IMR-90 (cell line): ENCODE measurements at regions not wholly inside any gene's neighbourhood (a gene's known extent, or its start where the extent isn't known, plus 50 kb on each side); places are given as distances from the start of the nearest gene placed in this dataset.

Source experiments
- ATAC-seq: fragments of 200-7000 bp; cut with Tn5 transposase; 2 replicates; pipeline ENCODE4 v1.9.1; 2020; ENCODE audit warnings: low read depth, mild to moderate bottlenecking, moderate library complexity
- BruUV-seq: library from RNA; stranded (reverse); fragments of 400-500 nt; replicated peaks from 2 replicates; lab custom pipeline; 2021; lab: Mats Ljungman, UMichigan
- CTCF ChIA-PET: fragments of 300-600 bp; formaldehyde crosslinking; extraction: SDS; loops from one replicate; lab custom pipeline; 2021; ENCODE audit warnings: antibody characterized with exemption; lab: Yijun Ruan, JAX
- POLR2A ChIA-PET: fragments of 300-600 bp; sonication (Branson Sonifier 250); formaldehyde crosslinking; loops from one replicate; lab custom pipeline; 2022; ENCODE audit warnings: antibody characterized with exemption; ENCODE audit not compliant: unreplicated experiment; lab: Charles Lee
- DNase-seq: peaks from one replicate; pipeline ENCODE4 v3.0.0; 2013
- H2AFZ ChIP-seq: replicated peaks from 2 replicates; pipeline ENCODE3; 2013; ENCODE audit warnings: low read length, mild to moderate bottlenecking; ENCODE audit not compliant: poor library complexity
- H2AK5ac ChIP-seq: 2 replicates; pipeline ENCODE4 v1.6.1; 2013; ENCODE audit warnings: low read depth, low read length, inconsistent platforms
- H2AK9ac ChIP-seq: replicated peaks from 2 replicates; pipeline ENCODE3; 2013; ENCODE audit warnings: mild to moderate bottlenecking, low read depth, low read length, moderate library complexity; ENCODE audit not compliant: poor library complexity
- H2BK120ac ChIP-seq: 2 replicates; pipeline ENCODE4 v1.6.1; 2013; ENCODE audit warnings: low read depth, low read length, inconsistent platforms
- H2BK15ac ChIP-seq: 3 replicates; pipeline ENCODE4 v1.6.1; 2013; ENCODE audit warnings: low read depth, low read length, inconsistent platforms
- H2BK20ac ChIP-seq: 2 replicates; pipeline ENCODE4 v1.6.1; 2013; ENCODE audit warnings: low read depth, mild to moderate bottlenecking, inconsistent platforms, low read length, moderate library complexity
- H2BK5ac ChIP-seq: 2 replicates; pipeline ENCODE4 v1.6.1; 2013; ENCODE audit warnings: mild to moderate bottlenecking, low read depth, low read length, inconsistent platforms; ENCODE audit not compliant: poor library complexity, severe bottlenecking
- H3K14ac ChIP-seq: replicated peaks from 2 replicates; pipeline ENCODE4 v1.6.1; 2013; ENCODE audit warnings: low read depth, low read length, inconsistent platforms
- H3K18ac ChIP-seq: 2 replicates; pipeline ENCODE4 v1.6.1; 2013; ENCODE audit warnings: low read depth, low read length, control low read depth
- H3K23ac ChIP-seq: 2 replicates; pipeline ENCODE4 v1.6.1; 2013; ENCODE audit warnings: low read depth, low read length, inconsistent platforms
- H3K27ac ChIP-seq: 2 replicates; pipeline ENCODE4 v1.5.1; 2013; ENCODE audit warnings: mild to moderate bottlenecking, control low read depth, low read length; ENCODE audit not compliant: insufficient read depth
- H3K27me3 ChIP-seq: 2 replicates; pipeline ENCODE4 v1.6.1; 2013; ENCODE audit warnings: low read length; ENCODE audit not compliant: control insufficient read depth, insufficient read depth
- H3K36me3 ChIP-seq: 2 replicates; pipeline ENCODE4 v1.6.1; 2013; ENCODE audit warnings: low read length, mixed read lengths; ENCODE audit not compliant: control insufficient read depth, insufficient read depth
- H3K4ac ChIP-seq: 2 replicates; pipeline ENCODE4 v1.6.1; 2013; ENCODE audit warnings: low read depth, low read length, inconsistent platforms
- H3K4me1 ChIP-seq: 2 replicates; pipeline ENCODE4 v1.6.1; 2013; ENCODE audit warnings: low read length, mixed read lengths; ENCODE audit not compliant: control insufficient read depth, insufficient read depth
- H3K4me2 ChIP-seq: 2 replicates; pipeline ENCODE4 v1.6.1; 2013; ENCODE audit warnings: low read depth, mild to moderate bottlenecking, control low read depth, low read length, moderate library complexity
- H3K4me3 ChIP-seq: 2 replicates; pipeline ENCODE4 v1.5.1; 2013; ENCODE audit warnings: low read depth, mild to moderate bottlenecking, control low read depth, low read length, moderate library complexity; ENCODE audit not compliant: insufficient read depth
- H3K56ac ChIP-seq: 2 replicates; pipeline ENCODE4 v1.6.1; 2013; ENCODE audit warnings: low read length, inconsistent platforms; ENCODE audit not compliant: insufficient read depth; ENCODE audit errors: extremely low read depth
- H3K79me1 ChIP-seq, 2 experiments: 2 replicates each; pipeline ENCODE4 v1.6.1; 2013; ENCODE audit warnings: low read length in 2 of 2, inconsistent platforms in 1 of 2, low read depth in 1 of 2
- H3K9ac ChIP-seq: 2 replicates; pipeline ENCODE4 v1.6.1; 2013; ENCODE audit warnings: low read depth, low read length, control low read depth
- H3K9me1 ChIP-seq: 2 replicates; pipeline ENCODE4 v1.6.1; 2013; ENCODE audit warnings: low read length, inconsistent platforms; ENCODE audit not compliant: insufficient read depth
- H3K9me3 ChIP-seq: 2 replicates; pipeline ENCODE4 v1.6.1; 2013; ENCODE audit warnings: low read length; ENCODE audit not compliant: control insufficient read depth, insufficient read depth
- H4K20me1 ChIP-seq: 2 replicates; pipeline ENCODE4 v1.6.1; 2013; ENCODE audit warnings: low read length, inconsistent platforms; ENCODE audit not compliant: insufficient read depth
- H4K5ac ChIP-seq: 2 replicates; pipeline ENCODE4 v1.6.1; 2013; ENCODE audit warnings: mild to moderate bottlenecking, low read depth, low read length, control low read depth
- H4K8ac ChIP-seq, 2 experiments: 2 replicates each; pipeline ENCODE4 v1.6.1; 2013; ENCODE audit warnings: low read depth in 2 of 2, low read length in 2 of 2, control low read depth in 1 of 2, inconsistent platforms in 1 of 2
- H4K91ac ChIP-seq: 2 replicates; pipeline ENCODE4 v1.6.1; 2013; ENCODE audit warnings: low read depth, low read length, inconsistent platforms; ENCODE audit not compliant: insufficient read depth
- BHLHE40 ChIP-seq: fragments of 150-350 bp; IDR thresholded peaks from 2 replicates; pipeline ENCODE4 v1.6.1; 2016; ENCODE audit warnings: mild to moderate bottlenecking, low read depth, low read length
- CEBPB ChIP-seq: IDR thresholded peaks from 2 replicates; pipeline ENCODE4 v1.6.1; 2012; ENCODE audit warnings: low read depth, low read length, improper control_type of control experiment
- CHD1 ChIP-seq: IDR thresholded peaks from 2 replicates; pipeline ENCODE4 v1.6.1; 2012; ENCODE audit warnings: low read depth, low read length, improper control_type of control experiment
- FOS ChIP-seq: fragments of 150-350 bp; IDR thresholded peaks from 2 replicates; pipeline ENCODE4 v1.6.1; 2016; ENCODE audit warnings: low read depth, low read length
- MAFK ChIP-seq: IDR thresholded peaks from 2 replicates; pipeline ENCODE4 v1.6.1; 2012; ENCODE audit warnings: low read depth, low read length, improper control_type of control experiment
- MAZ ChIP-seq: IDR thresholded peaks from 2 replicates; pipeline ENCODE4 v1.6.1; 2012; ENCODE audit warnings: low read depth, mild to moderate bottlenecking, low read length, improper control_type of control experiment, moderate library complexity, borderline replicate concordance
- MXI1 ChIP-seq: IDR thresholded peaks from 2 replicates; pipeline ENCODE4 v1.6.1; 2012; ENCODE audit warnings: low read depth, mild to moderate bottlenecking, low read length, moderate library complexity, borderline replicate concordance
- NFE2L2 ChIP-seq: fragments of 150-350 bp; IDR thresholded peaks from 2 replicates; pipeline ENCODE4 v1.6.1; 2016; ENCODE audit warnings: low read depth, mild to moderate bottlenecking, low read length
- POLR2A ChIP-seq: IDR thresholded peaks from 2 replicates; pipeline ENCODE4 v1.6.1; 2012; ENCODE audit warnings: mild to moderate bottlenecking, low read depth, low read length
- RAD21 ChIP-seq: IDR thresholded peaks from 2 replicates; pipeline ENCODE4 v1.6.1; 2012; ENCODE audit warnings: low read length, improper control_type of control experiment
- RCOR1 ChIP-seq: IDR thresholded peaks from 2 replicates; pipeline ENCODE4 v1.6.1; 2012; ENCODE audit warnings: mild to moderate bottlenecking, low read length, improper control_type of control experiment; ENCODE audit not compliant: insufficient replicate concordance
- RFX5 ChIP-seq: IDR thresholded peaks from 2 replicates; pipeline ENCODE4 v1.8.0; 2012; ENCODE audit warnings: low read depth, mild to moderate bottlenecking, low read length, moderate library complexity
- SMC3 ChIP-seq: fragments of 150-350 bp; IDR thresholded peaks from 2 replicates; pipeline ENCODE4 v1.6.1; 2016; ENCODE audit warnings: low read depth, mild to moderate bottlenecking, antibody characterized with exemption, low read length, moderate library complexity
- WGBS, 2 experiments: methylation state at CpG; one replicate each; pipeline versions ENCODE4 v1.1.5 to v1.1.7; 2013; ENCODE audit warnings: missing lambda C conversion rate in 2 of 2; ENCODE audit not compliant: insufficient read length in 1 of 2; ENCODE audit errors: extremely low coverage in 2 of 2; 5-methylcytosine and 5-hydroxymethylcytosine counted together
- dilution Hi-C: fragments of 300-500 bp; cut with HindIII; formaldehyde crosslinking; loops from one replicate; pipeline ENCODE4 v1.14.3; 2018; ENCODE audit warnings: low sequenced_read_pairs; ENCODE audit not compliant: unreplicated experiment
- in situ Hi-C: fragments of 300-500 bp; cut with MboI; formaldehyde crosslinking; loops from 3 replicates; pipeline ENCODE4 v1.14.3; 2019; ENCODE audit warnings: low sequenced_read_pairs, inconsistent platforms, mixed read lengths
- intact Hi-C: fragments of 100-400 bp; cut with micrococcal nuclease; formaldehyde crosslinking; loops from 2 replicates; pipeline ENCODE4 v1.10.0; 2022
- TF ChIP-seq, protein P1 (sequence below): conservative IDR thresholded peaks from 2 replicates; pipeline ENCODE4 v1.5.1; 2012; ENCODE audit warnings: mild to moderate bottlenecking, low read depth, low read length, improper control_type of control experiment
- TF ChIP-seq, protein P2 (sequence below): fragments of 150-350 bp; IDR thresholded peaks from 2 replicates; pipeline ENCODE4 v1.6.1; 2016; ENCODE audit warnings: low read depth, mild to moderate bottlenecking, low read length, moderate library complexity, borderline replicate concordance
- TF ChIP-seq, protein P3 (sequence below): fragments of 150-350 bp; IDR thresholded peaks from 2 replicates; pipeline ENCODE4 v1.6.1; 2017; ENCODE audit warnings: mild to moderate bottlenecking, antibody characterized with exemption, low read length, low read depth

DNA sequence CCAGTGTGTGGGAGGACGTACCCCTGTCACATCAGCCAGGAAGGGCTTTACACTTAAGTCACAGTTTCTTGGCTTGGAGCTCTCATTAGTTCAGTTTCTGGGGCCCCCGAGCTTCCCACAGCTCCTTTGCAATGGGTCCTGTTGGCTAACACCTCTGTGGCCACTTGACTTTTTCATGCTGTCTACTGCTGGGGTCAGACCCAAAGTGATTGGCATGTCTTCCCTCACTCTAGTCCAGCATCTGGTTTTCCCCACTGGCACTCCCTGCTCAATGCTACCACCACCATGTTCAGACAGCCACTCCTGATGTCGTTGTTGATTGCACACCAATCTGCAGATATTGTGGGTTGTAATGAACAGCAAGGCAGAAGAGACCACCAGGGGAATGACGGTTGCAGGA, 379.0 kb downstream of the FOXO1 start:
- no peak overlapping the region for H3K14ac ChIP-seq
- no peak overlapping the region for H2BK120ac ChIP-seq
- no peak overlapping the region for H4K5ac ChIP-seq
- no peak overlapping the region for H2BK20ac ChIP-seq
- H2AK5ac ChIP-seq = no peak overlapping the region
- H3K27me3 ChIP-seq = no peaks in the 10 kb centered on the region
- no peak overlapping the region for H3K4me2 ChIP-seq
- ATAC-seq (no peak), DNase-seq (no peak)
- no peaks in the 10 kb centered on the region for H3K9me1 ChIP-seq
- no peak overlapping the region for H3K4ac ChIP-seq
- in situ Hi-C loops (no loop called here), intact Hi-C loops (no loop called here), dilution Hi-C loops (no loop called here)
- no peaks in the 10 kb centered on the region for H3K9me3 ChIP-seq
- H4K91ac ChIP-seq = no peak overlapping the region
- no peak overlapping the region for H3K27ac ChIP-seq
- no peak overlapping the region for H3K56ac ChIP-seq
- H3K79me1 ChIP-seq = no peaks in the 10 kb centered on the region
- no peaks in the 10 kb centered on the region for H4K20me1 ChIP-seq
- 33% methylated on average over 1 of the region's 4 CpGs; no CpG with 5 or more reads in 1 of the 2 experiments for WGBS, 2 experiments
- H2BK5ac ChIP-seq = no peak overlapping the region
- H4K8ac ChIP-seq = no peak overlapping the region
- H3K4me3 ChIP-seq = no peak overlapping the region
- TF ChIP-seq, protein P1, sequence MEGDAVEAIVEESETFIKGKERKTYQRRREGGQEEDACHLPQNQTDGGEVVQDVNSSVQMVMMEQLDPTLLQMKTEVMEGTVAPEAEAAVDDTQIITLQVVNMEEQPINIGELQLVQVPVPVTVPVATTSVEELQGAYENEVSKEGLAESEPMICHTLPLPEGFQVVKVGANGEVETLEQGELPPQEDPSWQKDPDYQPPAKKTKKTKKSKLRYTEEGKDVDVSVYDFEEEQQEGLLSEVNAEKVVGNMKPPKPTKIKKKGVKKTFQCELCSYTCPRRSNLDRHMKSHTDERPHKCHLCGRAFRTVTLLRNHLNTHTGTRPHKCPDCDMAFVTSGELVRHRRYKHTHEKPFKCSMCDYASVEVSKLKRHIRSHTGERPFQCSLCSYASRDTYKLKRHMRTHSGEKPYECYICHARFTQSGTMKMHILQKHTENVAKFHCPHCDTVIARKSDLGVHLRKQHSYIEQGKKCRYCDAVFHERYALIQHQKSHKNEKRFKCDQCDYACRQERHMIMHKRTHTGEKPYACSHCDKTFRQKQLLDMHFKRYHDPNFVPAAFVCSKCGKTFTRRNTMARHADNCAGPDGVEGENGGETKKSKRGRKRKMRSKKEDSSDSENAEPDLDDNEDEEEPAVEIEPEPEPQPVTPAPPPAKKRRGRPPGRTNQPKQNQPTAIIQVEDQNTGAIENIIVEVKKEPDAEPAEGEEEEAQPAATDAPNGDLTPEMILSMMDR = no peak
- no peak for TF ChIP-seq FOS
- no peak for TF ChIP-seq RCOR1
- TF ChIP-seq RFX5 = no peak
- TF ChIP-seq, protein P2, sequence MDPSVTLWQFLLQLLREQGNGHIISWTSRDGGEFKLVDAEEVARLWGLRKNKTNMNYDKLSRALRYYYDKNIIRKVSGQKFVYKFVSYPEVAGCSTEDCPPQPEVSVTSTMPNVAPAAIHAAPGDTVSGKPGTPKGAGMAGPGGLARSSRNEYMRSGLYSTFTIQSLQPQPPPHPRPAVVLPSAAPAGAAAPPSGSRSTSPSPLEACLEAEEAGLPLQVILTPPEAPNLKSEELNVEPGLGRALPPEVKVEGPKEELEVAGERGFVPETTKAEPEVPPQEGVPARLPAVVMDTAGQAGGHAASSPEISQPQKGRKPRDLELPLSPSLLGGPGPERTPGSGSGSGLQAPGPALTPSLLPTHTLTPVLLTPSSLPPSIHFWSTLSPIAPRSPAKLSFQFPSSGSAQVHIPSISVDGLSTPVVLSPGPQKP = no peak
- TF ChIP-seq SMC3 = no peak
- TF ChIP-seq BHLHE40 = no peak
- TF ChIP-seq CEBPB = no peak
- no peak for TF ChIP-seq CHD1
- TF ChIP-seq MAFK = no peak
- no peak for TF ChIP-seq NFE2L2
- TF ChIP-seq MXI1 = no peak
- no peak for TF ChIP-seq MAZ
- no peak for TF ChIP-seq POLR2A
- TF ChIP-seq RAD21 = no peak
- TF ChIP-seq, protein P3, sequence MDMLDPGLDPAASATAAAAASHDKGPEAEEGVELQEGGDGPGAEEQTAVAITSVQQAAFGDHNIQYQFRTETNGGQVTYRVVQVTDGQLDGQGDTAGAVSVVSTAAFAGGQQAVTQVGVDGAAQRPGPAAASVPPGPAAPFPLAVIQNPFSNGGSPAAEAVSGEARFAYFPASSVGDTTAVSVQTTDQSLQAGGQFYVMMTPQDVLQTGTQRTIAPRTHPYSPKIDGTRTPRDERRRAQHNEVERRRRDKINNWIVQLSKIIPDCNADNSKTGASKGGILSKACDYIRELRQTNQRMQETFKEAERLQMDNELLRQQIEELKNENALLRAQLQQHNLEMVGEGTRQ = no peak
- CTCF ChIA-PET = no interaction called here
- POLR2A ChIA-PET = no interaction called here
- no TSS peak for BruUV-seq
- H2AK9ac ChIP-seq = no peak overlapping the region
- H3K23ac ChIP-seq = no peak overlapping the region
- H3K4me1 ChIP-seq = no peaks in the 10 kb centered on the region
- H2AFZ ChIP-seq = no peak overlapping the region
- no peak overlapping the region for H3K9ac ChIP-seq
- no peaks in the 10 kb centered on the region for H3K36me3 ChIP-seq
- no peak overlapping the region for H2BK15ac ChIP-seq
- no peak overlapping the region for H3K18ac ChIP-seq
